ENCODE measurements at regions not wholly inside any gene's neighbourhood (a gene's known extent, or its start where the extent isn't known, plus 50 kb on each side); places are given as distances from the start of the nearest gene placed in this dataset.
"Not testable (repeated sequence)": the region's sequence is repeated elsewhere in the genome, so short reads cannot be mapped to it uniquely, and the experiment has no call there.

GRCh38 chr5:101517795-101518194, 614.7 kb upstream of the ST8SIA4 start:
- no peak for DNase-seq (ENCODE audit: low read depth in 1 of 2, low spot score in 2 of 2)

GRCh38 chr5:101515721-101516120, 612.6 kb upstream of the ST8SIA4 start:
- Histone ChIP-seq H3K27ac (no peak overlapping the region), H3K36me3 (no peaks in the 10 kb centered on the region), H3K4me3 (no peak overlapping the region), H3K9me3 (replicated peaks) (peaks cover 3% of the 10 kb centered on the region; the same call in 1 of the 2 replicates), H3K27me3 (replicated peaks) (no peaks in the 10 kb centered on the region), H3K4me1 (replicated peaks) (no peaks in the 10 kb centered on the region)
- no peak for DNase-seq (ENCODE audit: low read depth in 1 of 2, low spot score in 2 of 2)

More at GRCh38 chr5:101517795-101518194, 614.7 kb upstream of the ST8SIA4 start:
- H3K36me3 ChIP-seq: no peaks in the 10 kb centered on the region
- H3K9me3 ChIP-seq (replicated peaks): peaks cover 3% of the 10 kb centered on the region; the same call in 1 of the 2 replicates
- no peaks in the 10 kb centered on the region for H3K27me3 ChIP-seq (replicated peaks)
- no peaks in the 10 kb centered on the region for H3K4me1 ChIP-seq (replicated peaks)
- no peak overlapping the region for H3K4me3 ChIP-seq
- no peak overlapping the region for H3K27ac ChIP-seq

GRCh38 chr5:101505891-101506570, 602.9 kb upstream of the ST8SIA4 start:
- DNase-seq (ENCODE audit: low read depth in 1 of 2, low spot score in 2 of 2): no peak
- Histone ChIP-seq H3K4me1 (replicated peaks) (no peaks in the 10 kb centered on the region), H3K9me3 (replicated peaks) (peaks cover 11% of the 10 kb centered on the region; the same call in 1 of the 2 replicates), H3K36me3 (no peaks in the 10 kb centered on the region), H3K27ac (no peak overlapping the region), H3K27me3 (replicated peaks) (no peaks in the 10 kb centered on the region), H3K4me3 (no peak overlapping the region)

GRCh38 chr5:101482931-101483330, 579.8 kb upstream of the ST8SIA4 start:
- no peak for DNase-seq (ENCODE audit: low read depth in 1 of 2, low spot score in 2 of 2)
- H3K36me3 ChIP-seq: no peaks in the 10 kb centered on the region
- no peaks in the 10 kb centered on the region for H3K4me1 ChIP-seq (replicated peaks)
- H3K27ac ChIP-seq: no peak overlapping the region
- H3K4me3 ChIP-seq: no peak overlapping the region
- H3K9me3 ChIP-seq (replicated peaks): no peaks in the 10 kb centered on the region
- no peaks in the 10 kb centered on the region for H3K27me3 ChIP-seq (replicated peaks)

GRCh38 chr5:101473483-101473882, 570.4 kb upstream of the ST8SIA4 start:
- no peak for DNase-seq (ENCODE audit: low read depth in 1 of 2, low spot score in 2 of 2)
- H3K36me3 ChIP-seq: no peaks in the 10 kb centered on the region

GRCh38 chr5:101461455-101461854, 558.4 kb upstream of the ST8SIA4 start:
- H3K4me1 ChIP-seq (replicated peaks): no peaks in the 10 kb centered on the region
- DNase-seq (ENCODE audit: low read depth in 1 of 2, low spot score in 2 of 2): no peak
- H3K36me3 ChIP-seq: no peaks in the 10 kb centered on the region
- H3K27ac ChIP-seq: no peak overlapping the region
- H3K4me3 ChIP-seq: no peak overlapping the region
- H3K27me3 ChIP-seq (replicated peaks): no peaks in the 10 kb centered on the region
- no peaks in the 10 kb centered on the region for H3K9me3 ChIP-seq (replicated peaks)

More at GRCh38 chr5:101473483-101473882, 570.4 kb upstream of the ST8SIA4 start:
- no peaks in the 10 kb centered on the region for H3K27me3 ChIP-seq (replicated peaks)
- H3K9me3 ChIP-seq (replicated peaks): no peaks in the 10 kb centered on the region
- H3K27ac ChIP-seq: no peak overlapping the region
- no peak overlapping the region for H3K4me3 ChIP-seq
- no peaks in the 10 kb centered on the region for H3K4me1 ChIP-seq (replicated peaks)

- Histone ChIP-seq H3K27me3 (replicated peaks) (no peaks in the 10 kb centered on the region), H3K9me3 (replicated peaks) (no peaks in the 10 kb centered on the region), H3K4me1 (replicated peaks) (no peaks in the 10 kb centered on the region), H3K36me3 (no peaks in the 10 kb centered on the region), H3K27ac (no peak overlapping the region), H3K4me3 (no peak overlapping the region)
- no peak for DNase-seq (ENCODE audit: low read depth in 1 of 2, low spot score in 2 of 2)
Observed at GRCh38 chr5:101458587-101458986, 555.5 kb upstream of the ST8SIA4 start.

GRCh38 chr5:101455851-101456250, 552.8 kb upstream of the ST8SIA4 start:
- Histone ChIP-seq H3K27me3 (replicated peaks) (no peaks in the 10 kb centered on the region), H3K36me3 (no peaks in the 10 kb centered on the region), H3K4me3 (no peak overlapping the region), H3K4me1 (replicated peaks) (no peaks in the 10 kb centered on the region), H3K27ac (no peak overlapping the region), H3K9me3 (replicated peaks) (no peaks in the 10 kb centered on the region)
- no peak for DNase-seq (ENCODE audit: low read depth in 1 of 2, low spot score in 2 of 2)

- no peak for DNase-seq (ENCODE audit: low read depth in 1 of 2, low spot score in 2 of 2)
- Histone ChIP-seq H3K4me3 (no peak overlapping the region), H3K4me1 (replicated peaks) (no peaks in the 10 kb centered on the region), H3K27me3 (replicated peaks) (no peaks in the 10 kb centered on the region), H3K36me3 (no peaks in the 10 kb centered on the region), H3K27ac (no peak overlapping the region), H3K9me3 (replicated peaks) (no peaks in the 10 kb centered on the region)
Observed at GRCh38 chr5:101455048-101455447, 552.0 kb upstream of the ST8SIA4 start.

- H3K27me3 ChIP-seq (replicated peaks); H3K36me3 ChIP-seq; H3K4me3 ChIP-seq; H3K4me1 ChIP-seq (replicated peaks); H3K27ac ChIP-seq; H3K9me3 ChIP-seq (replicated peaks); DNase-seq (ENCODE audit: low read depth in 1 of 2, low spot score in 2 of 2): not testable (repeated sequence)
Observed at GRCh38 chr5:101442281-101442680, 539.2 kb upstream of the ST8SIA4 start.

- H3K27ac ChIP-seq: no peak overlapping the region
- H3K4me1 ChIP-seq (replicated peaks): no peaks in the 10 kb centered on the region
Observed at GRCh38 chr5:101440173-101440572, 537.1 kb upstream of the ST8SIA4 start.

GRCh38 chr5:101437351-101437750, 534.3 kb upstream of the ST8SIA4 start:
- Histone ChIP-seq H3K4me1 (replicated peaks) (no peaks in the 10 kb centered on the region), H3K27me3 (replicated peaks) (no peaks in the 10 kb centered on the region), H3K36me3 (no peaks in the 10 kb centered on the region), H3K4me3 (no peak overlapping the region), H3K9me3 (replicated peaks) (no peaks in the 10 kb centered on the region), H3K27ac (no peak overlapping the region)
- DNase-seq (ENCODE audit: low read depth in 1 of 2, low spot score in 2 of 2): no peak

More at GRCh38 chr5:101440173-101440572, 537.1 kb upstream of the ST8SIA4 start:
- DNase-seq (ENCODE audit: low read depth in 1 of 2, low spot score in 2 of 2): no peak
- no peaks in the 10 kb centered on the region for H3K9me3 ChIP-seq (replicated peaks)
- H3K27me3 ChIP-seq (replicated peaks): no peaks in the 10 kb centered on the region
- no peaks in the 10 kb centered on the region for H3K36me3 ChIP-seq
- no peak overlapping the region for H3K4me3 ChIP-seq

- no peak overlapping the region for H3K27ac ChIP-seq
- H3K4me1 ChIP-seq (replicated peaks): no peaks in the 10 kb centered on the region
- no peak overlapping the region for H3K4me3 ChIP-seq
- no peaks in the 10 kb centered on the region for H3K27me3 ChIP-seq (replicated peaks)
- no peaks in the 10 kb centered on the region for H3K9me3 ChIP-seq (replicated peaks)
- no peak for DNase-seq (ENCODE audit: low read depth in 1 of 2, low spot score in 2 of 2)
- no peaks in the 10 kb centered on the region for H3K36me3 ChIP-seq
Observed at GRCh38 chr5:101435768-101436167, 532.7 kb upstream of the ST8SIA4 start.

- no peaks in the 10 kb centered on the region for H3K9me3 ChIP-seq (replicated peaks)
- H3K27me3 ChIP-seq (replicated peaks): no peaks in the 10 kb centered on the region
- DNase-seq (ENCODE audit: low read depth in 1 of 2, low spot score in 2 of 2): no peak
- no peaks in the 10 kb centered on the region for H3K36me3 ChIP-seq
- no peak overlapping the region for H3K4me3 ChIP-seq
- H3K4me1 ChIP-seq (replicated peaks): peaks cover 13% of the 10 kb centered on the region
- H3K27ac ChIP-seq: no peak overlapping the region
Observed at GRCh38 chr5:101431201-101431600, 528.1 kb upstream of the ST8SIA4 start.

GRCh38 chr5:101430551-101430950, 527.5 kb upstream of the ST8SIA4 start:
- Histone ChIP-seq H3K9me3 (replicated peaks) (no peaks in the 10 kb centered on the region), H3K4me3 (no peak overlapping the region), H3K27ac (no peak overlapping the region), H3K4me1 (replicated peaks) (peaks cover 17% of the 10 kb centered on the region), H3K36me3 (no peaks in the 10 kb centered on the region), H3K27me3 (replicated peaks) (no peaks in the 10 kb centered on the region)
- DNase-seq (ENCODE audit: low read depth in 1 of 2, low spot score in 2 of 2): no peak

Data from SJSA1 (cell line).